Calu3 (cell line): ENCODE measurements at regions not wholly inside any gene's neighbourhood (a gene's known extent, or its start where the extent isn't known, plus 50 kb on each side); places are given as distances from the start of the nearest gene placed in this dataset.

Experiments used
- BruUV-seq: library from RNA; stranded (reverse); fragments of 400-500 nt; replicated peaks from 2 replicates; lab custom pipeline; 2021; lab: Mats Ljungman, UMichigan
- CTCF ChIA-PET: fragments of 300-600 bp; sonication (Branson Sonifier 250); formaldehyde crosslinking; loops from one replicate; lab custom pipeline; 2022; ENCODE audit warnings: antibody characterized with exemption; lab: Charles Lee
- DNase-seq: peaks from one replicate; pipeline ENCODE4 v3.0.0; 2022
- H3K27ac Mint-ChIP-seq: one replicate; pipeline ENCODE4 v1.8.0; 2022; ENCODE audit warnings: mixed read lengths; ENCODE audit not compliant: unreplicated experiment
- H3K27me3 Mint-ChIP-seq: one replicate; pipeline ENCODE4 v1.8.0; 2022; ENCODE audit warnings: mixed read lengths; ENCODE audit not compliant: unreplicated experiment
- H3K36me3 Mint-ChIP-seq: one replicate; pipeline ENCODE4 v1.8.0; 2022; ENCODE audit warnings: mild to moderate bottlenecking, moderate library complexity, mixed read lengths; ENCODE audit not compliant: insufficient read depth, unreplicated experiment
- H3K4me1 Mint-ChIP-seq: one replicate; pipeline ENCODE4 v1.8.0; 2022; ENCODE audit warnings: mild to moderate bottlenecking, low read depth, mixed read lengths; ENCODE audit not compliant: unreplicated experiment
- H3K4me3 Mint-ChIP-seq: one replicate; pipeline ENCODE4 v1.8.0; 2022; ENCODE audit warnings: mild to moderate bottlenecking, low read depth, moderate library complexity, mixed read lengths; ENCODE audit not compliant: unreplicated experiment
- H3K9me3 Mint-ChIP-seq: one replicate; pipeline ENCODE4 v1.8.0; 2022; ENCODE audit warnings: low read depth, mixed read lengths; ENCODE audit not compliant: unreplicated experiment
- CTCF ChIP-seq: fragments of 200-600 bp; IDR thresholded peaks from one replicate; pipeline ENCODE4 v1.8.0; 2022; ENCODE audit warnings: antibody characterized with exemption; ENCODE audit not compliant: unreplicated experiment
- intact Hi-C: fragments of 100-400 bp; cut with micrococcal nuclease; formaldehyde crosslinking; loops from one replicate; pipeline ENCODE4 v1.10.0; 2022; ENCODE audit not compliant: unreplicated experiment

GRCh38 chr4:14249226-14249625, 621.7 kb upstream of the BOD1L1 start:
- no TSS peak for BruUV-seq
- intact Hi-C loops: no loop called here
- TF ChIP-seq CTCF: no peak
- Mint-ChIP-seq H3K4me3 (no peak overlapping the region), H3K36me3 (no peaks in the 10 kb centered on the region), H3K4me1 (no peaks in the 10 kb centered on the region), H3K9me3 (peaks cover 5% of the 10 kb centered on the region), H3K27ac (no peak overlapping the region), H3K27me3 (no peaks in the 10 kb centered on the region)
- CTCF ChIA-PET: no interaction called here
- no peak for DNase-seq

GRCh38 chr4:14254252-14254651, 626.7 kb upstream of the BOD1L1 start:
- TF ChIP-seq CTCF: no peak
- Mint-ChIP-seq H3K4me3 (no peak overlapping the region), H3K27me3 (no peaks in the 10 kb centered on the region), H3K36me3 (no peaks in the 10 kb centered on the region), H3K9me3 (peaks cover 5% of the 10 kb centered on the region), H3K4me1 (no peaks in the 10 kb centered on the region), H3K27ac (no peak overlapping the region)
- peak; percentile 46 for DNase-seq
- CTCF ChIA-PET: no interaction called here
- no TSS peak for BruUV-seq
- intact Hi-C loops: loop anchor here (10.0 kb wide), 2 partner anchors 349 to 599 kb away; no protein-coding TSS in a partner anchor

- Mint-ChIP-seq H3K9me3 (peaks cover 5% of the 10 kb centered on the region), H3K27ac (no peak overlapping the region), H3K36me3 (no peaks in the 10 kb centered on the region), H3K4me1 (no peaks in the 10 kb centered on the region), H3K27me3 (no peaks in the 10 kb centered on the region), H3K4me3 (no peak overlapping the region)
- CTCF ChIA-PET: no interaction called here
- no peak for TF ChIP-seq CTCF
- DNase-seq: no peak
- BruUV-seq: no TSS peak
- intact Hi-C loops: loop anchor here (10.0 kb wide), 2 partner anchors 350 to 600 kb away; no protein-coding TSS in a partner anchor
Observed at GRCh38 chr4:14254926-14255325, 627.4 kb upstream of the BOD1L1 start.

GRCh38 chr4:14257903-14258302, 630.4 kb upstream of the BOD1L1 start:
- intact Hi-C loops: loop anchor here (10.0 kb wide), 2 partner anchors 353 to 603 kb away; no protein-coding TSS in a partner anchor
- DNase-seq: no peak
- Mint-ChIP-seq H3K36me3 (no peaks in the 10 kb centered on the region), H3K4me1 (no peaks in the 10 kb centered on the region), H3K27me3 (no peaks in the 10 kb centered on the region), H3K9me3 (peaks cover 3% of the 10 kb centered on the region), H3K4me3 (no peak overlapping the region), H3K27ac (no peak overlapping the region)
- CTCF ChIA-PET: interaction anchor here (0.7 kb wide), 1 partner anchor 64 kb away, joined by 4 read pairs; no protein-coding TSS in a partner anchor
- BruUV-seq: no TSS peak
- no peak for TF ChIP-seq CTCF
